Pancreas (tissue), 10 donors: ENCODE measurements at regions not wholly inside any gene's neighbourhood (a gene's known extent, or its start where the extent isn't known, plus 50 kb on each side); places are given as distances from the start of the nearest gene placed in this dataset.

Source experiments
- ATAC-seq, 4 donors: fragments of 200-7000 bp; cut with Tn5 transposase; one replicate each; pipeline versions ENCODE4 v1.8.0 to v1.9.1; 2020; ENCODE audit warnings: mild to moderate bottlenecking in 4 of 4, moderate library complexity in 4 of 4
- DNase-seq, 6 donors: peaks; one replicate each; pipeline ENCODE4 v3.0.0-alpha.2; 2020
- FAIRE-seq: peaks from 2 replicates; lab custom pipeline; 2012; peaks lifted over from hg19 to GRCh38; lab: Jason Lieb, UNC
- H3K27ac ChIP-seq, 4 donors: fragments of 200-600 bp; sonication (generic); 1 replicate in 3 of 4; 2 replicates in 1 of 4; pipeline versions ENCODE4 v1.5.0 to v1.8.0; 2020
- H3K27me3 ChIP-seq, 4 donors: fragments of 200-600 bp; one replicate each; pipeline ENCODE4 v1.8.0; 2021
- H3K36me3 ChIP-seq, 3 donors: fragments of 200-600 bp; sonication (generic) in 1 of 3; one replicate each; pipeline versions ENCODE4 v1.5.0 to v1.8.0; 2020 to 2021
- H3K4me1 ChIP-seq, 3 donors: fragments of 200-600 bp; one replicate each; pipeline ENCODE4 v1.8.0; 2021
- H3K4me3 ChIP-seq, 4 donors: fragments of 200-600 bp; sonication (generic) in 2 of 4; one replicate each; pipeline versions ENCODE4 v1.5.0 to v1.8.0; 2020 to 2021
- H3K9me3 ChIP-seq, 4 donors: fragments of 200-600 bp; one replicate each; pipeline ENCODE4 v1.8.0; 2021
- WGBS, 2 donors: extraction: QIAGEN DNeasy Blood & Tissue Kit; methylation state at CpG; one replicate each; pipeline ENCODE4 v1.1.7; 2013; 5-methylcytosine and 5-hydroxymethylcytosine counted together
- intact Hi-C, 3 donors: fragments of 100-400 bp; cut with DNase I; formaldehyde crosslinking; loops; one replicate each; pipeline versions ENCODE4 v1.11.1 to v1.14.2; 2022
- TF ChIP-seq, protein P1 (sequence below), 4 donors: fragments of 200-600 bp; sonication (generic) in 3 of 4; IDR thresholded peaks; one replicate each; pipeline versions ENCODE4 v1.5.0 to v1.8.0; 2021; ENCODE audit warnings: antibody characterized with exemption in 4 of 4
- donor health status: healthy with polysubstance abuse.
- donor health status: DM: no; HTN: no; CAD: no; lungs with moderate emphysema.
- donor health status: DM: no; HTN: no; CAD: no.
- donor health status: control.
- donor health status: control.
- donor health status: Bipolar disorder and iron deficiency.
- donor health status: DM: yes; HTN: yes; CAD: no.
- donor health status: DM: no; HTN: no; CAD: no.
- donor health status: DM: no; HTN: no; CAD: no.
- donor health status: DM: yes; HTN: yes; CAD: no.

GRCh38 chr1:30268923-30269666 lies 454.3 kb downstream of the MATN1 start:
- no peaks in the 10 kb centered on the region for H3K4me1 ChIP-seq
- no peaks in the 10 kb centered on the region for H3K36me3 ChIP-seq
- no peak overlapping the region for H3K4me3 ChIP-seq
- 58 to 76% methylated on average over 4 of the region's 4 CpGs for WGBS, 2 donors
- intact Hi-C loops = no loop called here
- H3K9me3 ChIP-seq = no peaks in the 10 kb centered on the region
- ATAC-seq (no peak), FAIRE-seq (no peak), DNase-seq (peak in 1 of 6 donors; percentile 7)
- no peaks in the 10 kb centered on the region for H3K27me3 ChIP-seq
- TF ChIP-seq, protein P1, sequence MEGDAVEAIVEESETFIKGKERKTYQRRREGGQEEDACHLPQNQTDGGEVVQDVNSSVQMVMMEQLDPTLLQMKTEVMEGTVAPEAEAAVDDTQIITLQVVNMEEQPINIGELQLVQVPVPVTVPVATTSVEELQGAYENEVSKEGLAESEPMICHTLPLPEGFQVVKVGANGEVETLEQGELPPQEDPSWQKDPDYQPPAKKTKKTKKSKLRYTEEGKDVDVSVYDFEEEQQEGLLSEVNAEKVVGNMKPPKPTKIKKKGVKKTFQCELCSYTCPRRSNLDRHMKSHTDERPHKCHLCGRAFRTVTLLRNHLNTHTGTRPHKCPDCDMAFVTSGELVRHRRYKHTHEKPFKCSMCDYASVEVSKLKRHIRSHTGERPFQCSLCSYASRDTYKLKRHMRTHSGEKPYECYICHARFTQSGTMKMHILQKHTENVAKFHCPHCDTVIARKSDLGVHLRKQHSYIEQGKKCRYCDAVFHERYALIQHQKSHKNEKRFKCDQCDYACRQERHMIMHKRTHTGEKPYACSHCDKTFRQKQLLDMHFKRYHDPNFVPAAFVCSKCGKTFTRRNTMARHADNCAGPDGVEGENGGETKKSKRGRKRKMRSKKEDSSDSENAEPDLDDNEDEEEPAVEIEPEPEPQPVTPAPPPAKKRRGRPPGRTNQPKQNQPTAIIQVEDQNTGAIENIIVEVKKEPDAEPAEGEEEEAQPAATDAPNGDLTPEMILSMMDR (IDR thresholded peaks at IDR 0.05) = no peak
- H3K27ac ChIP-seq = no peak overlapping the region

DNA sequence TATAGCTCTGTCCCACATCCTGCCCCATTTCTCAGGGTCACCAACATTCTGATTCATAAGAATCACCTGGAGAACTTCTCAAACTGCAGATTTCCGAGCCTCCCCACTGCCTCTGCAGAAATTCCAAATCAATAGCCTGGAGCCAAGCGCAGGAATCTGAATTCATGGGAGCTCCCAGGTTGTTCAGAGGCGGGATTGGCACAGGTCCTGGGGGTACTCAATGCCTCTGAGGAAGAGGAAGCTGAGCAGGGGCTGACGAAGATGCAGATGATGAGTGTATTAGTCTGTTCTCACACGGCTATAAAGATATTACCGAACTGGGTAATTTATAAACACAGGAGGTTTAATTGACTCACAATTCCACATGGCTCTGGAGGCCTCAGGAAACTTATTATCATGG lies 455.5 kb downstream of the MATN1 start:
- Histone ChIP-seq H3K9me3 (no peaks in the 10 kb centered on the region), H3K27ac (no peak overlapping the region), H3K4me3 (no peak overlapping the region), H3K36me3 (no peaks in the 10 kb centered on the region), H3K4me1 (no peaks in the 10 kb centered on the region), H3K27me3 (no peaks in the 10 kb centered on the region)
- intact Hi-C loops = no loop called here
- ATAC-seq (no peak), FAIRE-seq (no peak), DNase-seq (peak in 1 of 6 donors; percentile 7)
- TF ChIP-seq, protein P1 (IDR thresholded peaks at IDR 0.05) = no peak
- WGBS, 2 donors = 75 to 77% methylated on average over 6 of the region's 6 CpGs

DNA sequence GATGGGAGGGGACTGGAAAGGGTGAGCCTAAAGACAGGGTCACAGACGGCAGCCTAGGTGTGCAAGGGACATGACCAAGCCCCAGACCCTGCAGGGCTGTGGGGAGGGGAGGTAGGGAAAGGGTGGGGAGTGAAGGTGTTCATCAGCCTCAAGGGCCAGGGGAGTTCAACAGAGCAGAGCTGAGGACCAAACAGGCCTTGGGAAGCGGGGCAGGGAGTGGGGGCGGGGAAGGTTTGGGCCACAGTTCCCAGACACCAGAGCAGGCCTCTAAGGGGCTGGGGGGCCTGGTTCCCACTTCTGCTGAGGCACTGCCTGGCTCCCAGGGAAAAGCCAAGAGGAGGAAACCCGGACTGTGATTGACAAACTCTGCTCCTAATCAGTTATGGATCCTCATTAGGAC lies 456.3 kb downstream of the MATN1 start:
- H3K4me3 ChIP-seq = no peak overlapping the region
- DNase-seq (peak in 1 of 6 donors; percentile 16), FAIRE-seq (no peak), ATAC-seq (no peak)
- no peak overlapping the region for H3K27ac ChIP-seq
- H3K36me3 ChIP-seq = no peaks in the 10 kb centered on the region
- no peaks in the 10 kb centered on the region for H3K4me1 ChIP-seq
- TF ChIP-seq, protein P1 (IDR thresholded peaks at IDR 0.05) = no peak
- WGBS, 2 donors = 77 to 83% methylated on average over 4 of the region's 4 CpGs
- H3K9me3 ChIP-seq = no peaks in the 10 kb centered on the region
- intact Hi-C loops = no loop called here
- no peaks in the 10 kb centered on the region for H3K27me3 ChIP-seq

- WGBS, 2 donors = 79 to 87% methylated on average over 15 of the region's 15 CpGs
- Histone ChIP-seq H3K9me3 (no peaks in the 10 kb centered on the region), H3K4me3 (no peak overlapping the region), H3K27ac (no peak overlapping the region), H3K4me1 (no peaks in the 10 kb centered on the region), H3K27me3 (no peaks in the 10 kb centered on the region), H3K36me3 (no peaks in the 10 kb centered on the region)
- intact Hi-C loops = no loop called here
- ATAC-seq = no peak
- TF ChIP-seq, protein P1 (IDR thresholded peaks at IDR 0.05) = no peak
- DNase-seq = peak in 1 of 6 donors; percentile 41
- FAIRE-seq = no peak
Observed at GRCh38 chr1:30265127-30266070, 458.0 kb downstream of the MATN1 start.
